WTC11 (cell line): ENCODE measurements at regions not wholly inside any gene's neighbourhood (a gene's known extent, or its start where the extent isn't known, plus 50 kb on each side); places are given as distances from the start of the nearest gene placed in this dataset.

Source experiments
- ATAC-seq: fragments of 200-7000 bp; cut with Tn5 transposase; 2 replicates; pipeline ENCODE4 v1.10.0; 2021; ENCODE audit warnings: mild to moderate bottlenecking, moderate library complexity
- CTCF ChIA-PET: fragments of 300-600 bp; sonication (Branson Sonifier 250); formaldehyde crosslinking; loops from one replicate; lab custom pipeline; 2021; ENCODE audit warnings: antibody characterized with exemption; lab: Charles Lee
- POLR2A ChIA-PET: fragments of 350-600 bp; sonication (Branson Sonifier 250); formaldehyde crosslinking; loops from one replicate; lab custom pipeline; 2021; ENCODE audit warnings: antibody characterized with exemption; lab: Charles Lee
- DNase-seq: peaks from one replicate; pipeline ENCODE4 v3.0.0; 2021; ENCODE audit warnings: low spot score
- H3K27ac Mint-ChIP-seq: 2 replicates; pipeline ENCODE4 v1.8.0; 2021; ENCODE audit warnings: mixed read lengths
- H3K27me3 Mint-ChIP-seq: 2 replicates; pipeline ENCODE4 v1.8.0; 2021; ENCODE audit warnings: low read depth, mild to moderate bottlenecking, moderate library complexity, mixed read lengths
- H3K36me3 Mint-ChIP-seq: 2 replicates; pipeline ENCODE4 v1.8.0; 2021; ENCODE audit warnings: mixed read lengths
- H3K4me1 Mint-ChIP-seq: 2 replicates; pipeline ENCODE4 v1.8.0; 2022; ENCODE audit warnings: mixed read lengths
- H3K4me3 Mint-ChIP-seq: 2 replicates; pipeline ENCODE4 v1.8.0; 2021; ENCODE audit warnings: mild to moderate bottlenecking, moderate library complexity, mixed read lengths
- H3K9me3 Mint-ChIP-seq: 2 replicates; pipeline ENCODE4 v1.8.0; 2021; ENCODE audit warnings: mixed read lengths
- ATF1 ChIP-seq: sonication (generic); formaldehyde crosslinking; IDR thresholded peaks from 2 replicates; pipeline ENCODE4 v1.8.1; 2023; ENCODE audit warnings: mild to moderate bottlenecking, moderate library complexity, missing genetic modification reagents
- CBFB ChIP-seq: sonication (generic); formaldehyde crosslinking; IDR thresholded peaks from 2 replicates; pipeline ENCODE4 v1.8.1; 2022; ENCODE audit warnings: mild to moderate bottlenecking, low read depth, missing genetic modification reagents
- CREB1 ChIP-seq: sonication (generic); formaldehyde crosslinking; IDR thresholded peaks from 2 replicates; pipeline ENCODE4 v1.8.0; 2023; ENCODE audit warnings: mild to moderate bottlenecking, missing genetic modification reagents
- ELF4 ChIP-seq: sonication (generic); formaldehyde crosslinking; IDR thresholded peaks from 2 replicates; pipeline ENCODE4 v1.8.1; 2022; ENCODE audit warnings: low read depth, mild to moderate bottlenecking, moderate library complexity, missing genetic modification reagents
- EMX1 ChIP-seq: fragments of 250-450 bp; sonication (Bioruptor Pico); IDR thresholded peaks from 2 replicates; pipeline ENCODE4 v1.8.0; 2021; ENCODE audit warnings: mild to moderate bottlenecking
- FOXP1 ChIP-seq: sonication (generic); formaldehyde crosslinking; IDR thresholded peaks from 2 replicates; pipeline ENCODE4 v1.8.0; 2022; ENCODE audit warnings: missing genetic modification reagents, mild to moderate bottlenecking, moderate library complexity, borderline replicate concordance
- HMGA2 ChIP-seq: fragments of 250-450 bp; sonication (Bioruptor Pico); IDR thresholded peaks from 2 replicates; pipeline ENCODE4 v1.4.0; 2021; ENCODE audit warnings: mild to moderate bottlenecking, moderate library complexity
- IRF2 ChIP-seq: sonication (generic); formaldehyde crosslinking; IDR thresholded peaks from 2 replicates; pipeline ENCODE4 v1.8.0; 2022; ENCODE audit warnings: low read depth, missing genetic modification reagents, borderline replicate concordance
- KAT7 ChIP-seq: sonication (generic); formaldehyde crosslinking; IDR thresholded peaks from 2 replicates; pipeline ENCODE4 v1.8.1; 2023; ENCODE audit warnings: missing genetic modification reagents, mild to moderate bottlenecking, borderline replicate concordance
- NFYB ChIP-seq: sonication (generic); formaldehyde crosslinking; conservative IDR thresholded peaks from 2 replicates; pipeline ENCODE4 v1.8.0; 2022; ENCODE audit warnings: low read depth, missing genetic modification reagents
- NR2C2 ChIP-seq: sonication (generic); formaldehyde crosslinking; IDR thresholded peaks from 2 replicates; pipeline ENCODE4 v1.8.0; 2022; ENCODE audit warnings: mild to moderate bottlenecking, missing genetic modification reagents
- OVOL2 ChIP-seq: fragments of 250-450 bp; sonication (Bioruptor Pico); IDR thresholded peaks from 2 replicates; pipeline ENCODE4 v1.9.0; 2021; ENCODE audit warnings: mild to moderate bottlenecking, borderline replicate concordance
- SMAD4 ChIP-seq: sonication (generic); formaldehyde crosslinking; IDR thresholded peaks from 2 replicates; pipeline ENCODE4 v1.8.0; 2022; ENCODE audit warnings: mild to moderate bottlenecking, missing genetic modification reagents
- TCF7 ChIP-seq: sonication (generic); formaldehyde crosslinking; IDR thresholded peaks from 2 replicates; pipeline ENCODE4 v1.8.0; 2022; ENCODE audit warnings: mild to moderate bottlenecking, low read depth, missing genetic modification reagents, moderate library complexity
- ZNF396 ChIP-seq: fragments of 250-450 bp; sonication (Bioruptor Pico); IDR thresholded peaks from 2 replicates; pipeline ENCODE4 v1.8.0; 2021; ENCODE audit warnings: mild to moderate bottlenecking, moderate library complexity, borderline replicate concordance
- ZNF423 ChIP-seq: fragments of 250-450 bp; sonication (Bioruptor Pico); IDR thresholded peaks from 2 replicates; pipeline ENCODE4 v2.1.2; 2022; ENCODE audit warnings: mild to moderate bottlenecking, moderate library complexity
- TF ChIP-seq, protein P1 (sequence below): sonication (generic); formaldehyde crosslinking; IDR thresholded peaks from 2 replicates; pipeline ENCODE4 v1.8.1; 2022; ENCODE audit warnings: mild to moderate bottlenecking, missing genetic modification reagents, moderate library complexity, borderline replicate concordance
- TF ChIP-seq, protein P2 (sequence below): sonication (generic); formaldehyde crosslinking; IDR thresholded peaks from 2 replicates; pipeline ENCODE4 v1.8.0; 2022; ENCODE audit warnings: mild to moderate bottlenecking, missing genetic modification reagents
- TF ChIP-seq, protein P3 (sequence below): sonication (generic); formaldehyde crosslinking; IDR thresholded peaks from 2 replicates; pipeline ENCODE4 v1.8.1; 2023; ENCODE audit warnings: mild to moderate bottlenecking, missing genetic modification reagents
- TF ChIP-seq, protein P4 (sequence below): sonication (generic); formaldehyde crosslinking; IDR thresholded peaks from 2 replicates; pipeline ENCODE4 v1.8.0; 2022; ENCODE audit warnings: mild to moderate bottlenecking, missing genetic modification reagents
- TF ChIP-seq, protein P5 (sequence below): fragments of 250-450 bp; sonication (Bioruptor Pico); IDR thresholded peaks from 2 replicates; pipeline ENCODE4 v1.9.0; 2021; ENCODE audit warnings: mild to moderate bottlenecking
- TF ChIP-seq, protein P6 (sequence below): fragments of 250-450 bp; sonication (Bioruptor Pico); conservative IDR thresholded peaks from 2 replicates; pipeline ENCODE4 v1.9.0; 2021; ENCODE audit warnings: mild to moderate bottlenecking
- TF ChIP-seq, protein P7 (sequence below): sonication (generic); formaldehyde crosslinking; IDR thresholded peaks from 2 replicates; pipeline ENCODE4 v1.8.0; 2023; ENCODE audit warnings: mild to moderate bottlenecking, missing genetic modification reagents

DNA sequence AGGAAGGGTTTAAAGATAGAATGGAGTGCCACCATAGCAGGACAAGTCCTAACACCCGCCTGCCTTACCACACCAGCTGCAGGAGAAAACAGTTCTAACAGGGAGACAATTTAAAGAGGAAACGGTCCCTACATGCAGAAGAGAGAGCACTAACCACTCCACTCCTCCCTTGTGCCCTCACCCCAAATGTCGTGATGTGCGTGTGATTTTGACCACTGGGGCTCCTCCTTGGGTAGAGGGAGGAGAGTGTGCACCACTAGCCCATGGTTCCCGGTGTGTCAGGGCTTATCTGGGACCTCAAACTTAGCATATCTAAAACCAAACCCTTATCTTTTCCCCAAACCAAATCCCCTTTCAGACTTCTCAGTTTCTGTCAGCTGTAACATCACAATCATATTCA, 105.5 kb upstream of the CCDC68 start:
- 0 out of 2 replicates have a peak, but pooled peaks cover 3% of the 10 kb centered on the region for H3K9me3 Mint-ChIP-seq
- no peaks in the 10 kb centered on the region for H3K4me1 Mint-ChIP-seq
- H3K36me3 Mint-ChIP-seq: no peaks in the 10 kb centered on the region
- H3K27ac Mint-ChIP-seq: no peak overlapping the region
- TF ChIP-seq, protein P1, sequence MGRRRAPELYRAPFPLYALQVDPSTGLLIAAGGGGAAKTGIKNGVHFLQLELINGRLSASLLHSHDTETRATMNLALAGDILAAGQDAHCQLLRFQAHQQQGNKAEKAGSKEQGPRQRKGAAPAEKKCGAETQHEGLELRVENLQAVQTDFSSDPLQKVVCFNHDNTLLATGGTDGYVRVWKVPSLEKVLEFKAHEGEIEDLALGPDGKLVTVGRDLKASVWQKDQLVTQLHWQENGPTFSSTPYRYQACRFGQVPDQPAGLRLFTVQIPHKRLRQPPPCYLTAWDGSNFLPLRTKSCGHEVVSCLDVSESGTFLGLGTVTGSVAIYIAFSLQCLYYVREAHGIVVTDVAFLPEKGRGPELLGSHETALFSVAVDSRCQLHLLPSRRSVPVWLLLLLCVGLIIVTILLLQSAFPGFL (CRISPR knock-in tag): no peak
- TF ChIP-seq OVOL2 (CRISPR knock-in tag) (no peak), ZNF423 (CRISPR knock-in tag) (no peak), TCF7 (CRISPR knock-in tag) (no peak), IRF2 (CRISPR knock-in tag) (no peak), ELF4 (no peak), FOXP1 (CRISPR knock-in tag) (no peak), CBFB (no peak), ATF1 (CRISPR knock-in tag) (no peak)
- TF ChIP-seq, protein P2, sequence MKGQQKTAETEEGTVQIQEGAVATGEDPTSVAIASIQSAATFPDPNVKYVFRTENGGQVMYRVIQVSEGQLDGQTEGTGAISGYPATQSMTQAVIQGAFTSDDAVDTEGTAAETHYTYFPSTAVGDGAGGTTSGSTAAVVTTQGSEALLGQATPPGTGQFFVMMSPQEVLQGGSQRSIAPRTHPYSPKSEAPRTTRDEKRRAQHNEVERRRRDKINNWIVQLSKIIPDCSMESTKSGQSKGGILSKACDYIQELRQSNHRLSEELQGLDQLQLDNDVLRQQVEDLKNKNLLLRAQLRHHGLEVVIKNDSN: no peak
- TF ChIP-seq, protein P3, sequence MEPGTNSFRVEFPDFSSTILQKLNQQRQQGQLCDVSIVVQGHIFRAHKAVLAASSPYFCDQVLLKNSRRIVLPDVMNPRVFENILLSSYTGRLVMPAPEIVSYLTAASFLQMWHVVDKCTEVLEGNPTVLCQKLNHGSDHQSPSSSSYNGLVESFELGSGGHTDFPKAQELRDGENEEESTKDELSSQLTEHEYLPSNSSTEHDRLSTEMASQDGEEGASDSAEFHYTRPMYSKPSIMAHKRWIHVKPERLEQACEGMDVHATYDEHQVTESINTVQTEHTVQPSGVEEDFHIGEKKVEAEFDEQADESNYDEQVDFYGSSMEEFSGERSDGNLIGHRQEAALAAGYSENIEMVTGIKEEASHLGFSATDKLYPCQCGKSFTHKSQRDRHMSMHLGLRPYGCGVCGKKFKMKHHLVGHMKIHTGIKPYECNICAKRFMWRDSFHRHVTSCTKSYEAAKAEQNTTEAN (CRISPR knock-in tag): no peak
- TF ChIP-seq, protein P4, sequence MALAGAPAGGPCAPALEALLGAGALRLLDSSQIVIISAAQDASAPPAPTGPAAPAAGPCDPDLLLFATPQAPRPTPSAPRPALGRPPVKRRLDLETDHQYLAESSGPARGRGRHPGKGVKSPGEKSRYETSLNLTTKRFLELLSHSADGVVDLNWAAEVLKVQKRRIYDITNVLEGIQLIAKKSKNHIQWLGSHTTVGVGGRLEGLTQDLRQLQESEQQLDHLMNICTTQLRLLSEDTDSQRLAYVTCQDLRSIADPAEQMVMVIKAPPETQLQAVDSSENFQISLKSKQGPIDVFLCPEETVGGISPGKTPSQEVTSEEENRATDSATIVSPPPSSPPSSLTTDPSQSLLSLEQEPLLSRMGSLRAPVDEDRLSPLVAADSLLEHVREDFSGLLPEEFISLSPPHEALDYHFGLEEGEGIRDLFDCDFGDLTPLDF (CRISPR knock-in tag): no peak
- TF ChIP-seq, protein P5, sequence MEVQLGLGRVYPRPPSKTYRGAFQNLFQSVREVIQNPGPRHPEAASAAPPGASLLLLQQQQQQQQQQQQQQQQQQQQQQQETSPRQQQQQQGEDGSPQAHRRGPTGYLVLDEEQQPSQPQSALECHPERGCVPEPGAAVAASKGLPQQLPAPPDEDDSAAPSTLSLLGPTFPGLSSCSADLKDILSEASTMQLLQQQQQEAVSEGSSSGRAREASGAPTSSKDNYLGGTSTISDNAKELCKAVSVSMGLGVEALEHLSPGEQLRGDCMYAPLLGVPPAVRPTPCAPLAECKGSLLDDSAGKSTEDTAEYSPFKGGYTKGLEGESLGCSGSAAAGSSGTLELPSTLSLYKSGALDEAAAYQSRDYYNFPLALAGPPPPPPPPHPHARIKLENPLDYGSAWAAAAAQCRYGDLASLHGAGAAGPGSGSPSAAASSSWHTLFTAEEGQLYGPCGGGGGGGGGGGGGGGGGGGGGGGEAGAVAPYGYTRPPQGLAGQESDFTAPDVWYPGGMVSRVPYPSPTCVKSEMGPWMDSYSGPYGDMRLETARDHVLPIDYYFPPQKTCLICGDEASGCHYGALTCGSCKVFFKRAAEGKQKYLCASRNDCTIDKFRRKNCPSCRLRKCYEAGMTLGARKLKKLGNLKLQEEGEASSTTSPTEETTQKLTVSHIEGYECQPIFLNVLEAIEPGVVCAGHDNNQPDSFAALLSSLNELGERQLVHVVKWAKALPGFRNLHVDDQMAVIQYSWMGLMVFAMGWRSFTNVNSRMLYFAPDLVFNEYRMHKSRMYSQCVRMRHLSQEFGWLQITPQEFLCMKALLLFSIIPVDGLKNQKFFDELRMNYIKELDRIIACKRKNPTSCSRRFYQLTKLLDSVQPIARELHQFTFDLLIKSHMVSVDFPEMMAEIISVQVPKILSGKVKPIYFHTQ: no peak
- TF ChIP-seq, all 79 proteins: peak for 0
- ChIA-PET CTCF (no interaction called here), POLR2A (no interaction called here)
- DNase-seq: no peak
- Mint-ChIP-seq H3K4me3 (no peak overlapping the region), H3K27me3 (no peaks in the 10 kb centered on the region)
- ATAC-seq: no peak

DNA sequence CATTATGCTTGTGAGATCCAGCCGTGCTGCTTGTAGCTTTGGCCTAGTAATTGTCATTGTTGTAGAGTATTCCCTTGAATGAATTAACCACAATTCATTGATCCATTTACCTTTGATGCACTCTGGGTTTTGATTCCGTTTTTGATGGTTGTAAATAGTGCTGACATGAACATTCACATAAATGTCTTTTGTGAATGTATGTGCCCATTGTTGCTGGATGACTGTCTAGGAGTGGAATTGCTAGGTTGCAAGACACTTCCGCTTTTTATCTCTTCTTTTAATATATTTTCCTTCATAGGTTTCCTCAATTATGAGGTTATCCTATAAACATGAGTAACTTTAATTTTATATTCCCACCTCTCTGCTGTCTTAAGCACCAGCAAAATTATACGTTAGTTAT, 104.8 kb upstream of the CCDC68 start:
- DNase-seq: no peak
- Mint-ChIP-seq H3K9me3 (0 out of 2 replicates have a peak, but pooled peaks cover 3% of the 10 kb centered on the region), H3K4me1 (no peaks in the 10 kb centered on the region), H3K36me3 (no peaks in the 10 kb centered on the region), H3K4me3 (no peak overlapping the region), H3K27ac (no peak overlapping the region), H3K27me3 (no peaks in the 10 kb centered on the region)
- no peak for ATAC-seq
- CTCF ChIA-PET: no interaction called here
- POLR2A ChIA-PET: no interaction called here
- TF ChIP-seq HMGA2 (CRISPR knock-in tag): no peak
- TF ChIP-seq, protein P3 (CRISPR knock-in tag): no peak
- no peak for TF ChIP-seq NR2C2 (CRISPR knock-in tag)
- no peak for TF ChIP-seq NFYB
- no peak for TF ChIP-seq EMX1 (CRISPR knock-in tag)
- no peak for TF ChIP-seq CREB1
- TF ChIP-seq KAT7 (CRISPR knock-in tag): no peak
- TF ChIP-seq, protein P6, sequence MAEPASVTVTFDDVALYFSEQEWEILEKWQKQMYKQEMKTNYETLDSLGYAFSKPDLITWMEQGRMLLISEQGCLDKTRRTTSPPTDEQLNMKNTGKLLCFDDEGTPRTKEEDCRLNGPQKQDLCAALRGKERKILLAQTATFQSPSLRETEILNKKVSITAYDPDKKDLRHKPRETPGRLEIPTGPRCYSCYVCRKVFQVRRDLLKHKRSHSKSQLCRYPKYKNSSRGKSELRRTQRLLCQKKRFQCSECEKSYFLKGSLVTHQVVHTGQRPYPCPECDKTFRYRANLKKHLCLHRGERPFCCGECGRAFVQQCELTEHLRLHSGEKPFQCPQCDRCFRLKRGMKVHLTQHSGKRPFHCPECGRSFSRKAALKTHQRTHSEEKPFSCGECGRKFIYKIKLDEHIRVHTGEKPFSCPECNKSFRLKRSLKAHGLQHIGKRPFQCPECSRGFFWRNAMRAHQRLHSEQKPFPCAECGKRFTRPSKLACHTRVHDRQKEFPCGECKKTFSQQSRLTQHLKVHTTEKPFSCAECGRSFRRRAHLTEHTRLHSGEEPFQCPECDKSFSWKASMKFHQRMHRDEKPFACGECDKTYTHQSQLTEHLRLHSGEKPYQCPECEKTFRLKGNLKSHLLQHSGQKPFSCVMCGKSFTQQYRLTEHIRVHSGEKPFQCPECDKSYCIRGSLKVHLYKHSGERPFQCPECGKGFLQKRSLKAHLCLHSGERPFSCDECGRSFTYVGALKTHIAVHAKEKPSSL (CRISPR knock-in tag): no peak
- no peak for TF ChIP-seq TCF7 (CRISPR knock-in tag)
- no peak for TF ChIP-seq SMAD4 (CRISPR knock-in tag)
- TF ChIP-seq ZNF396 (CRISPR knock-in tag): no peak
- TF ChIP-seq ZNF423 (CRISPR knock-in tag): no peak
- TF ChIP-seq, protein P7, sequence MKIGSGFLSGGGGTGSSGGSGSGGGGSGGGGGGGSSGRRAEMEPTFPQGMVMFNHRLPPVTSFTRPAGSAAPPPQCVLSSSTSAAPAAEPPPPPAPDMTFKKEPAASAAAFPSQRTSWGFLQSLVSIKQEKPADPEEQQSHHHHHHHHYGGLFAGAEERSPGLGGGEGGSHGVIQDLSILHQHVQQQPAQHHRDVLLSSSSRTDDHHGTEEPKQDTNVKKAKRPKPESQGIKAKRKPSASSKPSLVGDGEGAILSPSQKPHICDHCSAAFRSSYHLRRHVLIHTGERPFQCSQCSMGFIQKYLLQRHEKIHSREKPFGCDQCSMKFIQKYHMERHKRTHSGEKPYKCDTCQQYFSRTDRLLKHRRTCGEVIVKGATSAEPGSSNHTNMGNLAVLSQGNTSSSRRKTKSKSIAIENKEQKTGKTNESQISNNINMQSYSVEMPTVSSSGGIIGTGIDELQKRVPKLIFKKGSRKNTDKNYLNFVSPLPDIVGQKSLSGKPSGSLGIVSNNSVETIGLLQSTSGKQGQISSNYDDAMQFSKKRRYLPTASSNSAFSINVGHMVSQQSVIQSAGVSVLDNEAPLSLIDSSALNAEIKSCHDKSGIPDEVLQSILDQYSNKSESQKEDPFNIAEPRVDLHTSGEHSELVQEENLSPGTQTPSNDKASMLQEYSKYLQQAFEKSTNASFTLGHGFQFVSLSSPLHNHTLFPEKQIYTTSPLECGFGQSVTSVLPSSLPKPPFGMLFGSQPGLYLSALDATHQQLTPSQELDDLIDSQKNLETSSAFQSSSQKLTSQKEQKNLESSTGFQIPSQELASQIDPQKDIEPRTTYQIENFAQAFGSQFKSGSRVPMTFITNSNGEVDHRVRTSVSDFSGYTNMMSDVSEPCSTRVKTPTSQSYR (CRISPR knock-in tag): no peak
